22Rv1 (cell line): ENCODE measurements at regions not wholly inside any gene's neighbourhood (a gene's known extent, or its start where the extent isn't known, plus 50 kb on each side); places are given as distances from the start of the nearest gene placed in this dataset.
"Not testable (repeated sequence)": the region's sequence is repeated elsewhere in the genome, so short reads cannot be mapped to it uniquely, and the experiment has no call there.

Source experiments
- CTCF ChIP-seq: fragments of 450-650 bp; IDR thresholded peaks from 2 replicates; pipeline ENCODE4 v1.5.1; 2017; ENCODE audit warnings: mild to moderate bottlenecking
- ZFX ChIP-seq: fragments of 450-650 bp; IDR thresholded peaks from 2 replicates; pipeline ENCODE4 v1.6.1; 2017; ENCODE audit warnings: antibody characterized with exemption, borderline replicate concordance

- TF ChIP-seq CTCF, ZFX: not testable (repeated sequence)
Observed at GRCh38 chr7:121712961-121713360, 160.0 kb upstream of the PTPRZ1 start.
